T-helper 1 cell treated with Interleukin-12 subunit alpha and Interleukin-12 subunit beta and Interleukin-4 antibody, amounts not matched to agents 30 ng/mL and 1 ng/mL, for 36 hours (primary cell): ENCODE measurements at regions not wholly inside any gene's neighbourhood (a gene's known extent, or its start where the extent isn't known, plus 50 kb on each side); places are given as distances from the start of the nearest gene placed in this dataset.

ENCODE experiments used
- intact Hi-C: fragments of 100-400 bp; cut with micrococcal nuclease; formaldehyde crosslinking; loops from one replicate; pipeline ENCODE4 v1.15.1; 2024

DNA sequence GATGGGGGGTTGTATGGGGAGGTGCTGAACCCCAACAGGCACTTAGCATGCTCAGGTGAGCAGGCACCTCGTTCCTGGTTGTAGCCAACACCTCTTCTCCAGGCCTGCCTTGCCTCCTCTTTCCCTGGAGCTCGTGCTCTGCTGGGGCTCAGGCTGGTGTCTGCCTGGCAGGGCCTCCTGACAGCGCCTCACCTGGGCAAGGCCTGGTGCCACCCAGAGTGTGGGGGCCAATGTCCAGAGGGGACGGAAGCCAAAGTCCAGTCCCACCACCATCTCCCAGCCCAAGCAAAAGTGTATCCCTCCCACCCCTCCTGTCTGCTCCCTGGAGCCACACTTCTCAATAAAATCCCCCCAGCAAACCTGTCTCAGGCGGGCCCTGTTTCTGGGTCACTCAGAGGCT, 304.2 kb upstream of the TNRC6C start:
- intact Hi-C loops: no loop called here

DNA sequence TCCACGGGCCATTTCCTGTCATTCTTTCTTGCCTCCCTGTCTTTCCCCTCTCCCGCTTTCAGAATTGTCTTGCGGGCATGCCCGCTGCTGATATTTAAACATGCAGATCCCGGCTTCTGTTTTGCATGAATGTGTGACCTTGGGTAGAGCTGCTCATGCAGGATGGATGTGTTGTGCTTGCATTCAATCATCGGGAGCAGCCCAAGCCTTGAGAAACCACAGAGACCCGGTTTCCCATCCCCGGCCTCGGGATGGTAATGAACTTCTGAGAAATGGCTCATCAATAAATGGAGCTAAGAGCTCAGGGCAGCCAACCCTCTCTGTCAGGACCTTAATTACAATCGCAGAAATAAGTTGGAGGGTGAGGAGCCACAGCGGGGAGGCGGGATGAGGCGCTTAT, 303.7 kb upstream of the TNRC6C start:
- intact Hi-C loops: no loop called here

DNA sequence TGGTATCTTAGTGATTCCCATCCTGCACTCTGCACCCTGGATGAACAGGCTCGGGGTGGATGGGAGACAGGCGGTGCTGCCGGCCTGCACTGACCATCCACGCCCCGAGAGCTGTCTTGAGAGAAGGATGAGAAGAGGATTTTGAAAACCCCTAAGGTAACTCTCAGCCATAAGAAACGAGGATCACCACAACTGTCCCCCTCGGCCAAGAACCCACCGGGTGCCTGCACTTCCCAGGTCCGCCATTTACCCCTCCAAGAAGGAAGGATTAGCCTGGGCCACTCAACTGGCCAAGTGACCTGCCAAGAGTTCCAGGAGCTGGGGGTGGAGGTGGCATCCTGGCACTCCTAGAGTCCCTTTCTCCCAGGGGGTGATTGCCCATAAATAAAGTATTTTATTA, 302.4 kb upstream of the TNRC6C start:
- intact Hi-C loops: no loop called here

DNA sequence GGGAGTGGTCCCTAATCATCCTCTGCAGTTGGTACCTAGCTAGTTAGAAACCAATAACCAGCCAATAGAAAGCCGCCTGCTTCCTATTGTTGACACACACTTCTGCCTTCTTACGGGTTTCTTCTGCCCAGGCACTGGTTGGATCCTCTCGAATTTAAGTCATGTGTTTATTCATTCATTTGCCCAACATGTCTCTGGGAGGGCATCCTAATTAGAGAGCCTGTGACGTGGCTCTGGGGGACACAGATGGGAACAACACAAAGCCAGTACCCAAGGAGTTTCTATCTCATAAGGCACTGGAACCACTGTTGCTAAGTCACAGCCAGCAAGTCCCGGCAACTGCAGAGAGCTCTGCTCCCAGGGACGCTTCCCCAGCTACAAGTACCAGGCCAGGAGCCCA, 300.7 kb upstream of the TNRC6C start:
- intact Hi-C loops: no loop called here

DNA sequence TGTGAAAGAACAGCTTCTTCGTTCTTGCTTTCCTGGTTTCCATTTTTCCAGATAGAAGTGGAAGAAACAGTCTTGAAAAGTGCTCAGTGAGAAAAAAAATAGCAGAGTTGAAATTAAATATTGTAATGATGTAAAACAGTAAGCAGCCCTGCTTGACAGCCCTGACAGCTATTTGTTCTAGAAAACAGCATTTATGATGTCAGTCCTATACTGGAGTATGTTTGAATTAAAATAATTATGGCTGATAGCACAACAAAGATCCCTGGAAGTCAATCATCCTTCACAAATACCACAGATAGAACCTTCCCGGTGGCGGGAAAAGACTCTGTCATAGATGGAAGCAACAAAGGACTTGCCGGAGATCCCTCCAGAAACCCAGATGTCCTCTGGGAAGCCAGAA, 298.0 kb upstream of the TNRC6C start:
- intact Hi-C loops: loop anchor here (10.0 kb wide), 1 partner anchor 594 kb away; no protein-coding TSS in a partner anchor

DNA sequence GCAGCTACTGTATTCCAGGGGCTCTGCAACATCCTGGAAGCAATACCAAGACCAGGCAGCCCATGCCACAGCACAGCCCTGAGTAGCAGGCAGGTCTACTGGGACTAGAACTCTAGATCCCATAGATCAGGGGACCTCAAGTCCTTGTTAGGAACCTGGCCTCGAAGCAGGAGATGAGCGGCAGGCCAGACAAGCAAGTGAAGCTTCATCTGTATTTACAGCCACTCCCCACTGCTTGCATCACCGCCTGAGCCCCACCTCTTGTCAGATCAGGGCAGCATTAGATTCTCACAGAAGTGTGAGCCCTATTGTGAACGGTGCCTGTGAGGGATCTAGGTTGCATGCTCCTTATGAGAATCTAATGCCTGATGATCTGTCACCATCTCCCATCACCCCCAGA, 295.7 kb upstream of the TNRC6C start:
- intact Hi-C loops: loop anchor here (10.0 kb wide), 1 partner anchor 592 kb away; no protein-coding TSS in a partner anchor

DNA sequence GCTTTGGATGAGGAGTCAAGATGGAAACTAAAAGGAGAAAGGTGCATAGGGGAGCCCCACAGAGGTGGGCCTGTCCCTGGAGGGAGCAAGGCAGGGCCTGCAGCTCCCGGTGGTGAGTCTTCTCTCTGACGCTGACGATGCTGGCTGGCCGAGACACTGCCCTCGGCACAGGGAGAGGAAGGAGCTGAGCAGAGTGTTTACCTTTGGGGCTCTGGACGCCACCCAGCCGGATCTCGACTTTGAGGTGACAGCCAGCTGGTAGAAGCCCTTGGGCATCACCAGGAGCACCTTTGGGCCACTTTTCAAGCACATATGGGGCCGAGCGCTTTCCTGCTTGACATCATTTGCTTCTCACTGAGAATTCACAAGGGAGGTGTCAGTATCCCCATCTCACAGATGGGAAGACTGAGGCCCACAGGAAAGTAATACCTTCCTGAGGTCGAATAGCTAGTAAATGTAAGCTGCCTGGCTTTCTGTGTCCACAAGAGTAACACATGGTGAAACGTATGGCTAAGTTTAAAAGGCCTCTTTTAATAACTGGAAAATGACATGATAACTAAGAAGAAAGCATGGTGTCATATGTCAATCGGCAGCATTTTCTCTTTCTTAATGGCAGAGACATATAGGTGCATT, 294.3 kb upstream of the TNRC6C start:
- intact Hi-C loops: loop anchor here (10.0 kb wide), 1 partner anchor 591 kb away; no protein-coding TSS in a partner anchor

DNA sequence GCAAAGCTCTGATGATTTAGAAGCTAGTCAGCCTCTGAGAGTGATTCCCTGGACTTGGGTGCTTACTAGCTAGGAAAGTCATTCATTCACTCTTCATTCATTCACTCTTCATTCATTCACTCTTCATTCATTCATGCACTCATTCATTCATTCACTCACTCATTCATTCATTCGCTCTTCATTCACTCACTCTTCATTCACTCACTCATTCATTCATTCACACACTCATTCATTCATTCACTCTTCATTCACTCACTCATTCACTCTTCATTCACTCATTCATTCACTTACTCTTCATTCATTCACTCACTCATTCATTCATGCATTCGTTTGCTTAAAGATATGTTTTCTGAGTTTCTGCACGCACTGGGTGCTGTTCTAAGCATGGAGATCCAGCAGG, 292.7 kb upstream of the TNRC6C start:
- intact Hi-C loops: loop anchor here (1.0 to 10.0 kb wide), 10 partner anchors 21 to 589 kb away; no protein-coding TSS in a partner anchor

DNA sequence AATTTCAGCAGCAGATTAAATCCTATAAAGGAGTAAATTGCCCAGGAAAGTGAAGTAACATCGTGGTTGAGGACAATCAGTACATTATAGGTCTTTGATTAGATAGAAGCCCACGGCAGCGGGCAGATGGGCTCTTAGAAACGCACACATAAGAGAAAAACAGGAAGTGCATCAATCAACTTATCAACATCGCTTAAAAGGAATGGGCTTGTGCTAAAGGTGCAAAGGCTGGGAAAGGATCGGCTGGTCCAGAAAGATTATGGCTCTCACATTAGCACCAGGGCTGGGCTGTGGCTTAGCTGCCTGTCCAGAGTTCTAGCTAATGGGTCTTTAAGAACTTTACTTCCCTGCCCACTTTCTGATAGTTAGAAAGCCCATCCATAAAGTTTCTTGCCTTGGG, 292.0 kb upstream of the TNRC6C start:
- intact Hi-C loops: loop anchor here (1.0 to 10.0 kb wide), 10 partner anchors 21 to 588 kb away; no protein-coding TSS in a partner anchor

DNA sequence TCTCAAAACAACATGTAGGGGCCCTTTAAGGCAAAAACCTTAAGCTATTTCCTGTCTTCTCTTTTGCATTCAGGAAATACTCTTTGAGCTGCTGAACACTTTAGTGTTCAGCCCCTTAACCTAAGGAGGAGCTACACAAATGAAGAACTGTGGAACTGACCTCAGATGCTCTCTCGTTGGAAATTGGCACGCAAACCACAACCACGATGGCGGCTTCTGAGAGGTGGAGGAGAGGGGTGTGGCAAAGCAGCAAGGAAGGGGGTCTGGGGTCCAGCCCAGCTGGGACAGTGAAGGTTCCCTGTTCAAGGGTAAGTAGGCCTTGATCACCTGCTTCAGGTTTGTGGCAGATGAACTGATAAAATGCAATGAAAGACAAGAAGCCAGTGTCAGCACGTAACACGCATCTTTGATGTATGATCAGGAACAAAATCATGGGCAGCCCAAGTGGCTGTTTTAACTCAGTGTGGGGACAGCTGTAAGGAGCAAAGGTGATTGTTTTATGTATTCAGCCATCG, 291.6 kb upstream of the TNRC6C start:
- intact Hi-C loops: loop anchor here (1.0 to 10.0 kb wide), 12 partner anchors 22 to 588 kb away; partner anchors contain the start of gene SYNGR2

DNA sequence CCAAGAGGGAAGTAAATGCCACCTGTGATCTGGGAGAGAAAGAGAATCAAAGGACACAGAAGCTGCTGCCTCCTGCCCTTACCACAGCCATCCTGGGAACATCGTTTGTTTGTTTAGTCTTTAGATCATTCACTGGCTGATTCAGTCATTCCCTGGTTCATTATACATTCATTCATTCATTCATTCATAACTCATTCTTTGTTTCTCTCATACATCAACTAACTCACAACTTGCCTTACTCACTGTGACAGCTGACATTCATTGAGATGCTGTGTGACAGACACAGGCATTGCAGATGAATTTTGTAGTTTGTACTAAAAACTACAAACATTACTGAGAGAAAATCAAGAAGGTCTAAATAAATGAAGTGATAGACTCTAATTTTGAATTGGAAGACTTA, 291.0 kb upstream of the TNRC6C start:
- intact Hi-C loops: loop anchor here (1.0 to 10.0 kb wide), 9 partner anchors 115 to 587 kb away; partner anchors contain the start of gene SYNGR2

DNA sequence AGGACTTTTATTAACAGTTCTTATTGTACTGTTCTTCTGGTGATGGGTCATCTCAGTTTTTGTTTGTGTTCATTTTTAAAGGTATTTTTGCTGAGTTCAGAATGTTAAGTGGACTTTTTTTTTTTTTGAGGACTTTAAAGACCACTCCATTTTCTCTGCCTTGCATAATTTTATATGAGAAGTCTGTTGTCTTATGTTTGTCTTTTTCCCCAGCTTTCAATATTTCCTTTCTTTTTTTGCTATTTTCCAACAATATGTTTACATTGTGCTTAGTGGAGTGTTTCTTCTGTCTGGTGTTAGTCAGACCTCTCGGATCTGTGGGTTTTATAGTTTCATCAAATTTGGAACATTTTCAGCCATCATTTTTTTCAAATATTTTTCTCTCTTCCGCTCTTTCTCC, 290.0 kb upstream of the TNRC6C start:
- intact Hi-C loops: loop anchor here (1.0 to 10.0 kb wide), 5 partner anchors 114 to 586 kb away; partner anchors contain the start of gene TNRC6C

DNA sequence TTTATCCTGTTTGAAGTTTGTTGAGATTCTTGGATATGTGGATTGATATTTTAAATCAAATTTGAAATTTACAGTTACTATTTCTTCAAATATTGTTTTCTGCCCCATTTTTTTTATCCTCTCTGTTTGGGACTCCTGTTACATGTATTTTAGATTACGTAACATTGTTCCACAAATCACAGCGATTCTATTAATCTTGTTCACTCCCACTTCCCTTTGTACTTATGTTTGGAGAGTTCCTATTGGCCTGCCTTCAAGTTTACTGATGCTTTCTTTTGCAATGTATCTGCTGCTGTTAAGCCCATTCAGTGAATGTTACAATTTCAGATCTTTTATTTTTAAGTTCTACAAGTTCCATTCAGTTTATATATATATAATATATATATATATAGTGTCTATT, 288.3 kb upstream of the TNRC6C start:
- intact Hi-C loops: no loop called here

DNA sequence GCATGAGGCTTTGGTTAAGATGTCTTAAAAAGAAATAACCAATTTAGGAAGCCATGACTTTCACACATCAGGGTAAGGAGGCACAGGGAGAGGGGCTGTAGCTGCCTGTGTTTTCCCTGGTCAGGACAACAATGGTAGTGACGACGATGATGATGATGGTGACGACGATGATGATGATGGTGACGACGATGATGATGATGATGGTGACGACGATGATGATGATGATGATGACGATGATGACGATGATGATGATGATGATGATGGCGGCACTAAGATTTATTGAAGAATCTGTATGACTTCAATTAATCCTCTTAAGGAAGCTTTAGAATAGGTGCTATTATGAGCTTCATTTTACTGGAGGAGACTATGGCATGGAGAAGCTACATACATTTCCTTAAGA, 284.1 kb upstream of the TNRC6C start:
- intact Hi-C loops: no loop called here

DNA sequence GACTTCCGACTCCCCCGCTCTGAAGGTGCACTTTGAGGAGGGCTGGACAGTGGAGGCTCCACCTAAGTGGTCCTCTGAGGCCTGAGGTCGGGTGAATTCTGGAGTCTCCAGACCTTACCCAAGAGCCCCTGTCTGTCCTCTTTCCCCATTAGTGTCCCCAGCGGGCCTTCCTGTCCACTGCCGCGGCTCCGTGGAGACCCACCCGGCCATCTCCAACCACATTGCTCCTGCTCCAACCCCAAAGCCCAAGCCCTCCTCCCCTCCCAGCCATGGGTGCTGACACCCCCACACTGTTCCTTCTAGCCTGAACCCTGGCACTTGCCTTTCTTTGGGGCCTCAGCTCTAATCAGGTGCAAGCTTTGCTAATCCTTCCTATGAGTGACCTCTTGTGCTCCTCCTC, 283.1 kb upstream of the TNRC6C start:
- intact Hi-C loops: no loop called here

DNA sequence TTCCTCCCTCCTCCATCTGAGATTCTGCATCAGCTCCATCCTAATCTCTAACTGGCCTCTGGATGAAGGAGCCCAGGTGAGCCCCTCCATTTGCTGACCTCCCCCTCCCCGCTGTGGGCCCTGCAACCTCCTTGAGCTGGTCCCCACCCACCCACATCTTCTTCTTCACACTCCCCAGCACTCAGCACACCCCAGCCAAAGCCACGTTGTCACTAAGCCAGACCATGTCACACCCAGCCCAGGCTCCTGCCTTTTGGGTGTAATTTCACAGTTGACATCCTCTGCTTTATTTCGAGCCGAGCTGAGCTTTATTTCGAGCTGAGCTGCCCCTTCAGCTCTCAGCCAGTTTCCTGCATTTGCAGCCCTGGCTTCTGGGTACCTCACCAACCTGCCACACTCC, 282.7 kb upstream of the TNRC6C start:
- intact Hi-C loops: no loop called here

DNA sequence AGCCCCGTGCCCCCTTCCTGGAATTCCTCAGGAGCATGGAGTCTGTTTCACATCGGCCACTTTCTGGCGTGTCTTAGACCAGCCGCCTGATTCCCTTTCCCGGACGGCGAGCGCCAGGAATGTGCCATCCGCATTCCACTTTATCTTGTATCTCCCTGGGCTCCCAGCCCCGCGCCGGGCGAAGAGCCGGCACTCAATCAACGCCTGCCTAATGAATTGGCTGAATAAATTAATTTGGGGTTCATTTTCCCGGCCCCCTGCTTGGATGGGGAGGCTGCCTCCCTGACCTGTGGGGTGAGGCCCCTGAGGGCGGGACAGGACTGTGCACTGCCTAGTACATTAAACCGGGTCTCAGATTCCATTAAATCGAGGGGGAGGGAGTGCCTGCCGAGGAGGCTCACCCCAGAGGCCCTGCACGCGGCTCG, 282.3 kb upstream of the TNRC6C start:
- intact Hi-C loops: no loop called here

DNA sequence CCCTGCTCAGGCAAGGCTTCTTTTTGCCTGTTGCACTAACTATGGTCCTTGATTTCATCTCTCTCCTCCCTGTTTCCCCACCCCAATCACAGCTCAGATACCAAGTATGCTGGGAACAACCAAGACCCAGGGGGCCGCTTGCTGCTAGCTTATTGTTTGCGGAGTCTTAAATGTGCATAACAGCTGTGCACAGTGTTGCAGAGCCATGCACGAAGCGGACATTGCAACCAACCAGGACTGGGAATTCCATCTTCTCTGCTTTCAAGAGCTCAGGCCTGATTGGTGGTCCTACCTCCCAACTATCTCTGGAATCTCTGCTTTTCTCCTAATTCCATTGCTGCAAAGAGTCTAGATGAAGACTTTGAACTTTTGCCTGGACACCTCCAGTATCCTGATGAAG, 281.3 kb upstream of the TNRC6C start:
- intact Hi-C loops: no loop called here

DNA sequence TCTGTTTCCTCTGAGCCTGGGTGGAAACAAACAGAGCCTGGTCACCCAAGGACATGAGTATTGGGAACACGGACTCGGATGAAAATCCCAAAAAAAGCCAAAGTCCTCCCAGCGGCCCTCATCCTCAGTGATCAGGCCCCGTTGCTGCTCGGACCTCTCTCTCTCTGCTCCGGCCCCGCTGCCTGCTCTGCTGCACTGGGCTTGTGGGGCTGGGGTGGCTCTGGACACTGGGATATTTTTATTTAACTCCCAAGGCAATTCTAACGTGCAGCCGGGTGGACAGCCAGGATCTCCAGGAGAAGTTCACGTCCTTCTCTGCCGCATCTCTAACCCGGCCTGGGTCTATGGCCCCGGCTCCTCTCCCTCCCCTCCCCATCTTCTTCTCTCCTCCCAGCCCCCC, 280.9 kb upstream of the TNRC6C start:
- intact Hi-C loops: no loop called here

DNA sequence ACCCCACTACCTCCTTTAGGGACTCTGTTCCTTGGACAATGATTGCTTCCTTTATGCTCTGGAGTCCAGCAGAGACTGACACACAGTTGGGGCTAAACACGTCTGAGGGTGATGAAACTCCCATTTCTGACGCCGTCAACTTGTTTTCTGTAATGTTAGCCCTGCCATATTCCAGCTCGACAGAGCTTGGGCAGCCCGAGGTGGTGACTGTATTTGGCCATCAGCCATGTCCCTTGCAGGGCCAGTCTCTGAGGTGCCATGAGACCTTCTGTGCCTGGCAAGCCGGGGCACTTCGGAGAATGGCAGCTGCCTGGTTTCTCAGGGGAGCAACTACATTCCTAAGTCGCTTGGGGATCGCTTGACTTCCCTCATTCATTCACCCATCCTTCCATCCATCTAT, 278.9 kb upstream of the TNRC6C start:
- intact Hi-C loops: no loop called here

DNA sequence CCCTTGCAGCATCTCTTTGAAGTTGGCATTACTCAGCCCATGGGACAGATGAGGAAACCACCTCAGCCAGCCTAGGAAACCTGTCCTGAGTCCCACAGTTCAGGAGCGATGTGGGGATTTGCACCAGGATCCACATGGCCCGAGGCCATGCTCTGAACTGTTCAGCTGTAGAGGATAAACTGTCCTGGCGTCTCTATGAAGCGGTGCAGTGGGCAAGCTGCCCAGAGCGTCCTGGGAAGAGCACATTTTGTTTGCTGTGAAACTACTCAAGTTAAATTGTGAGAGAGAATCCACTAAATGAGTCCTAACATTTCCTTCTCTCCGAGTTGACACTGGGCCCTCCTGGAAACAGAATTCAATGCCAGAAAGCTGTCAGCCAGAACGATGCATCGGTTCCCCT, 276.6 kb upstream of the TNRC6C start:
- intact Hi-C loops: no loop called here

DNA sequence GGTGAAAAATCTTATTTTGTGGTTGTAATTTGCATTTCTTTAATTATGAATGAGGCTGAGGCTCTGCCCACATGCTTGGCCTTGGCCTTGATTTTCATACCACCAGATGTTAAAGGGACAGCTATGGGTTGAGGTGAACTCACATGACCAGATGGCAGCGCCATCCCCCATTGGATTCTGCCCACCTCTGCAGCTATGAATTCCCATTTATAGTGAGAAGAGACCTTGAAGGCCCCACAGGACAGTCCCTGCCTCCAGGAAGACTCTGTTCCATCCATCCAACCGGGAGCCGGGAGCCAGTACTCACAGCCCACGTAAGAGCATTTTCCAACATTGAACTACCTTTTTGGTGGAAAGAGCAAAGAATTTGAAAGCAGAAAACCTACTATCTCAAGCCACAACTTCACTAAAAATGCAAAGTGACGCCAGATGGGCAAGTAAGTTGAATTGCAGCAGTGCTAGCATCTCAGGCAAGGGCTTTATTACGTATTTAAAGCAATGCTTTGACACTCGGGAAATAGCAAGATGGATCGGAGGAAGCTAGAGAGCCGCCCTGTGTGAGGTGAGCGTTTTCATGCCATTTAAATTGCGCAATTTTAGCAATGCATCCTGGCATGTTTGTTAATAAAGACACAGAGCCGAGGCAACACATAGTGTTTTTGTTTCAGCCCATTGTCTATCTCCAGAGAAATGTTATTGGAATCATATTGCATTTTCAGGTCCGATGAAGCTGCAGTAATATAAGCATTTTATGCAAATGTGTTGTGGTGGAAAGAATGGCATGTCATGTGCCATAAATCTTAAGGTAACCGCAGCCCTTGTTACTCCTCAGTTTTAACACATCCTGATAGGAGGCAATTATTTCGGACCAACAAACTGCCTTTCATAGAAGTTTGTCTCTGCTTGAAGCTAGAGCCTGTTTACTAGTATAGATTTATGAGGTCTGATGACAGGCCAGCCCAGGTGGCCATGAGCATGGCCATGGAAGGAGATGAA, 273.4 kb upstream of the TNRC6C start:
- intact Hi-C loops: no loop called here
